Bronchial epithelial cell (primary cell): ENCODE measurements at regions not wholly inside any gene's neighbourhood (a gene's known extent, or its start where the extent isn't known, plus 50 kb on each side); places are given as distances from the start of the nearest gene placed in this dataset.

Source experiments
- DNase-seq: peaks from one replicate; pipeline ENCODE4 v3.0.0-alpha.2; 2010; ENCODE audit warnings: low read depth
- FAIRE-seq: peaks from 2 replicates; lab custom pipeline; 2011; peaks lifted over from hg19 to GRCh38; lab: Jason Lieb, UNC
- H3K27me3 ChIP-seq: 2 replicates; pipeline ENCODE4 v1.5.1; 2011; ENCODE audit warnings: low read length; ENCODE audit not compliant: control insufficient read depth, insufficient read depth
- H3K36me3 ChIP-seq: 2 replicates; pipeline ENCODE4 v1.5.1; 2011; ENCODE audit warnings: low read length; ENCODE audit not compliant: control insufficient read depth, insufficient read depth
- H3K4me3 ChIP-seq: 2 replicates; pipeline ENCODE4 v1.5.1; 2011; ENCODE audit warnings: mild to moderate bottlenecking, low read depth, low read length, control low read depth
- CTCF ChIP-seq: IDR thresholded peaks from 2 replicates; pipeline ENCODE4 v1.5.1; 2011; ENCODE audit warnings: mild to moderate bottlenecking, moderate library complexity, low read length, control low read depth, inconsistent platforms; ENCODE audit not compliant: insufficient read depth, severe bottlenecking

GRCh38 chr2:128500138-128500800 is 181.6 kb upstream of the HS6ST1 start:
- FAIRE-seq (no peak), DNase-seq (no peak)
- TF ChIP-seq CTCF = no peak
- H3K36me3 ChIP-seq = no peaks in the 10 kb centered on the region
- H3K4me3 ChIP-seq = no peak overlapping the region
- no peaks in the 10 kb centered on the region for H3K27me3 ChIP-seq

- TF ChIP-seq CTCF = no peak
- no peaks in the 10 kb centered on the region for H3K36me3 ChIP-seq
- no peak for DNase-seq
- H3K4me3 ChIP-seq = no peak overlapping the region
- FAIRE-seq = no peak
- H3K27me3 ChIP-seq = no peaks in the 10 kb centered on the region
Observed at GRCh38 chr2:128501006-128501690, 182.5 kb upstream of the HS6ST1 start.

- H3K27me3 ChIP-seq = no peaks in the 10 kb centered on the region
- FAIRE-seq = no peak
- no peak for DNase-seq
- no peaks in the 10 kb centered on the region for H3K36me3 ChIP-seq
- no peak overlapping the region for H3K4me3 ChIP-seq
- no peak for TF ChIP-seq CTCF
Observed at GRCh38 chr2:128501700-128502099, 183.0 kb upstream of the HS6ST1 start.

GRCh38 chr2:128502200-128502599 is 183.5 kb upstream of the HS6ST1 start:
- no peaks in the 10 kb centered on the region for H3K27me3 ChIP-seq
- no peak overlapping the region for H3K4me3 ChIP-seq
- no peak for DNase-seq
- FAIRE-seq = no peak
- H3K36me3 ChIP-seq = no peaks in the 10 kb centered on the region
- TF ChIP-seq CTCF = no peak

GRCh38 chr2:128502638-128503246 is 184.1 kb upstream of the HS6ST1 start:
- no peaks in the 10 kb centered on the region for H3K27me3 ChIP-seq
- DNase-seq = no peak
- H3K4me3 ChIP-seq = no peak overlapping the region
- H3K36me3 ChIP-seq = no peaks in the 10 kb centered on the region
- no peak for TF ChIP-seq CTCF
- no peak for FAIRE-seq
